K562 (cell line): ENCODE measurements at regions not wholly inside any gene's neighbourhood (a gene's known extent, or its start where the extent isn't known, plus 50 kb on each side); places are given as distances from the start of the nearest gene placed in this dataset.

Experiments used
- ATAC-seq: fragments of 200-7000 bp; cut with Tn5 transposase; 3 replicates; pipeline ENCODE4 v1.9.1; 2020; ENCODE audit warnings: moderate library complexity
- BruUV-seq: library from RNA; stranded (reverse); fragments of 400-500 nt; replicated peaks from 2 replicates; lab custom pipeline; 2021; lab: Mats Ljungman, UMichigan
- CTCF ChIA-PET: fragments of 300-600 bp; formaldehyde crosslinking; extraction: SDS; loops from one replicate; lab custom pipeline; 2021; ENCODE audit warnings: low intra/inter-chr PET ratio; lab: Yijun Ruan, JAX
- POLR2A ChIA-PET: fragments of 300-600, 350-650 bp; sonication (Branson Sonifier 250); formaldehyde crosslinking; extraction: SDS; loops from one replicate; lab custom pipeline; 2021; ENCODE audit warnings: antibody characterized with exemption, inconsistent platforms; lab: Yijun Ruan, JAX
- DNase-seq, 4 experiments: peaks; one replicate each; pipeline versions ENCODE4 v3.0.0 to v3.0.0-alpha.2; 2011 to 2018; ENCODE audit warnings: low spot score in 3 of 4, mixed read lengths in 3 of 4; ENCODE audit errors: extremely low read depth in 1 of 4
- FAIRE-seq: peaks from 2 replicates; lab custom pipeline; 2011; peaks lifted over from hg19 to GRCh38; lab: Jason Lieb, UNC
- H2AFZ ChIP-seq: 2 replicates; pipeline ENCODE4 v1.6.0; 2011; ENCODE audit warnings: low read depth, low read length, control low read depth, inconsistent platforms
- H3K27ac ChIP-seq: fragments of 200-600 bp; 3 replicates; pipeline ENCODE4 v1.8.0; 2011; ENCODE audit warnings: low read depth, mild to moderate bottlenecking, control low read depth, inconsistent platforms, low read length, moderate library complexity, mixed read lengths; ENCODE audit errors: extremely low read depth
- H3K27me3 ChIP-seq, 2 experiments: fragments of 300-600 bp in 1 of 2; 2 replicates in 1 of 2; 3 replicates in 1 of 2; pipeline versions ENCODE4 v1.6.0 to v1.8.0; 2011; ENCODE audit warnings: inconsistent platforms in 2 of 2, low read length in 2 of 2, mild to moderate bottlenecking in 1 of 2, mixed read lengths in 1 of 2, moderate library complexity in 1 of 2; ENCODE audit not compliant: control insufficient read depth in 2 of 2, insufficient read depth in 2 of 2
- H3K36me3 ChIP-seq: fragments of 300-600 bp; 3 replicates; pipeline ENCODE4 v1.8.0; 2011; ENCODE audit warnings: mild to moderate bottlenecking, low read length, inconsistent platforms; ENCODE audit not compliant: control insufficient read depth, insufficient read depth
- H3K4me1 ChIP-seq, 2 experiments: fragments of 200-600 bp in 1 of 2; replicated peaks in 1 of 2; 2 replicates in 1 of 2; 3 replicates in 1 of 2; pipeline versions ENCODE4 v1.5.1 to v1.8.0; 2011; ENCODE audit warnings: inconsistent platforms in 2 of 2, low read length in 2 of 2, mild to moderate bottlenecking in 1 of 2, mixed read lengths in 1 of 2, moderate library complexity in 1 of 2; ENCODE audit not compliant: control insufficient read depth in 2 of 2, insufficient read depth in 2 of 2
- H3K4me2 ChIP-seq: 2 replicates; pipeline ENCODE4 v1.6.1; 2011; ENCODE audit warnings: low read length, control low read depth, inconsistent platforms, mixed read lengths; ENCODE audit not compliant: insufficient read depth
- H3K4me3 ChIP-seq: fragments of 200-600 bp; sonication (generic), shearing (Covaris generic); 2 replicates; pipeline ENCODE4 v1.5.1; 2016; ENCODE audit warnings: control low read depth, inconsistent platforms
- H3K79me2 ChIP-seq: fragments of 200-600 bp; 3 replicates; pipeline ENCODE4 v1.8.0; 2011; ENCODE audit warnings: low read length, inconsistent platforms; ENCODE audit not compliant: control insufficient read depth, insufficient read depth
- H3K9ac ChIP-seq, 2 experiments: 2 replicates each; pipeline versions ENCODE4 v1.6.0 to v1.6.1; 2011; ENCODE audit warnings: low read depth in 2 of 2, low read length in 2 of 2, control low read depth in 1 of 2, inconsistent platforms in 1 of 2, mild to moderate bottlenecking in 1 of 2, mixed read lengths in 1 of 2; ENCODE audit not compliant: insufficient read depth in 1 of 2
- H3K9me1 ChIP-seq: one replicate; pipeline ENCODE4 v1.6.0; 2011; ENCODE audit warnings: inconsistent platforms, mild to moderate bottlenecking, low read length, moderate library complexity; ENCODE audit not compliant: control insufficient read depth, insufficient read depth
- H3K9me3 ChIP-seq: replicated peaks from 2 replicates; pipeline ENCODE4 v1.5.1; 2011; ENCODE audit warnings: low read depth, low read length, inconsistent platforms; ENCODE audit not compliant: control insufficient read depth, insufficient read depth
- H4K20me1 ChIP-seq: replicated peaks from 2 replicates; pipeline ENCODE4 v1.6.1; 2011; ENCODE audit warnings: low read length, inconsistent platforms, mixed read lengths; ENCODE audit not compliant: control insufficient read depth, insufficient read depth
- BCL6 ChIP-seq: fragments of 250-450 bp; sonication (Bioruptor Pico); IDR thresholded peaks from 2 replicates; pipeline ENCODE4 v1.4.0; 2020
- CTCFL ChIP-seq: IDR thresholded peaks from 2 replicates; pipeline ENCODE4 v1.6.1; 2011; ENCODE audit warnings: borderline replicate concordance, low read depth, mild to moderate bottlenecking, moderate library complexity, low read length; ENCODE audit not compliant: insufficient read depth, poor library complexity, severe bottlenecking
- ETS2 ChIP-seq: IDR thresholded peaks from 2 replicates; pipeline ENCODE4 v1.6.1; 2016; ENCODE audit warnings: borderline replicate concordance, missing genetic modification characterization, mild to moderate bottlenecking, moderate library complexity, missing compliant biosample characterization; ENCODE audit not compliant: poor library complexity, severe bottlenecking
- FUS ChIP-seq: fragments of 200-400 bp; formaldehyde crosslinking; optimal IDR thresholded peaks from 2 replicates; pipeline ENCODE3; 2017; ENCODE audit warnings: low read depth, low read length
- GTF3C2 ChIP-seq: IDR thresholded peaks from 3 replicates; pipeline ENCODE4 v1.6.1; 2011; ENCODE audit warnings: borderline replicate concordance, mild to moderate bottlenecking, moderate library complexity; ENCODE audit not compliant: insufficient read length; ENCODE audit errors: extremely low read depth
- POLR2H ChIP-seq: IDR thresholded peaks from 2 replicates; pipeline ENCODE4 v1.6.1; 2016; ENCODE audit warnings: missing genetic modification characterization, low read depth, mild to moderate bottlenecking, control low read depth, missing compliant biosample characterization, moderate library complexity
- RNF219 ChIP-seq: fragments of 250-450 bp; sonication (Bioruptor Pico); IDR thresholded peaks from 2 replicates; pipeline ENCODE4 v1.5.0; 2022; ENCODE audit warnings: mild to moderate bottlenecking
- SMARCB1 ChIP-seq: IDR thresholded peaks from 2 replicates; pipeline ENCODE4 v1.6.1; 2011; ENCODE audit warnings: improper control_type of control experiment, low read depth; ENCODE audit not compliant: insufficient read length
- SRSF1 ChIP-seq: fragments of 200-400 bp; formaldehyde crosslinking; IDR thresholded peaks from 2 replicates; pipeline ENCODE4 v1.6.1; 2017; ENCODE audit warnings: mild to moderate bottlenecking, low read depth, low read length, moderate library complexity
- TRIM24 ChIP-seq, 2 experiments: fragments of 450-650 bp; IDR thresholded peaks; 2 replicates each; pipeline ENCODE4 v1.6.1; 2016
- TRIM25 ChIP-seq: fragments of 450-650 bp; IDR thresholded peaks from 2 replicates; pipeline ENCODE4 v1.7.0; 2016; ENCODE audit warnings: borderline replicate concordance
- WGBS: fragments of 100-300 bp; shearing (Covaris generic); methylation state at CpG from one replicate; pipeline ENCODE4 v1.1.6; 2016; ENCODE audit warnings: low coverage, mixed read lengths; ENCODE audit not compliant: insufficient coverage; ENCODE audit errors: missing lambda C conversion rate; 5-methylcytosine and 5-hydroxymethylcytosine counted together
- in situ Hi-C: fragments of 300-500 bp; cut with MboI; formaldehyde crosslinking; loops from 4 replicates; pipeline ENCODE4 v1.15.0; 2018; ENCODE audit warnings: inconsistent platforms, mixed read lengths
- intact Hi-C: fragments of 100-400 bp; cut with micrococcal nuclease; formaldehyde crosslinking; loops from 2 replicates; pipeline ENCODE4 v1.14.2; 2022

GRCh38 chr4:125582302-125582701 lies 267.5 kb downstream of the FAT4 start:
- POLR2A ChIA-PET = no interaction called here
- Histone ChIP-seq H3K27me3 (no peaks in the 10 kb centered on the region), H3K36me3 (no peaks in the 10 kb centered on the region), H3K79me2 (no peaks in the 10 kb centered on the region), H3K4me1 (no peaks in the 10 kb centered on the region), H3K4me2 (no peak overlapping the region), H4K20me1 (no peaks in the 10 kb centered on the region), H3K9me1 (no peaks in the 10 kb centered on the region), H3K9me3 (no peaks in the 10 kb centered on the region), H3K27ac (no peak overlapping the region), H2AFZ (no peak overlapping the region), H3K4me3 (no peak overlapping the region), H3K9ac (no peak overlapping the region)
- CTCF ChIA-PET = interaction anchor here (0.7 kb wide), 1 partner anchor 39 kb away, joined by 3 read pairs; no protein-coding TSS in a partner anchor
- WGBS = 0% methylated on average over 1 of the region's 1 CpG
- ATAC-seq (no peak), DNase-seq (no peak), FAIRE-seq (no peak)
- intact Hi-C loops (no loop called here), in situ Hi-C loops (no loop called here)
- BruUV-seq = no TSS peak
- TF ChIP-seq SMARCB1 = no peak
- no peak for TF ChIP-seq TRIM24 (IDR thresholded peaks at IDR 0.05)
- TF ChIP-seq POLR2H (tag) = no peak
- TF ChIP-seq CTCFL = no peak
- TF ChIP-seq SRSF1 = no peak
- TF ChIP-seq GTF3C2 = no peak
- TF ChIP-seq BCL6 (CRISPR knock-in tag) = no peak
- no peak for TF ChIP-seq TRIM25
- no peak for TF ChIP-seq RNF219 (CRISPR knock-in tag)
- TF ChIP-seq ETS2 (tag) = no peak
- no peak for TF ChIP-seq FUS
